HG03103 (cell line): ENCODE measurements at regions not wholly inside any gene's neighbourhood (a gene's known extent, or its start where the extent isn't known, plus 50 kb on each side); places are given as distances from the start of the nearest gene placed in this dataset.
"Not testable (repeated sequence)": the region's sequence is repeated elsewhere in the genome, so short reads cannot be mapped to it uniquely, and the experiment has no call there.

Experiments used
- ATAC-seq: cut with Tn5 transposase; IDR thresholded peaks from one replicate; pipeline ENCODE4 v1.9.1; 2021; ENCODE audit warnings: low read depth; ENCODE audit not compliant: unreplicated experiment

DNA sequence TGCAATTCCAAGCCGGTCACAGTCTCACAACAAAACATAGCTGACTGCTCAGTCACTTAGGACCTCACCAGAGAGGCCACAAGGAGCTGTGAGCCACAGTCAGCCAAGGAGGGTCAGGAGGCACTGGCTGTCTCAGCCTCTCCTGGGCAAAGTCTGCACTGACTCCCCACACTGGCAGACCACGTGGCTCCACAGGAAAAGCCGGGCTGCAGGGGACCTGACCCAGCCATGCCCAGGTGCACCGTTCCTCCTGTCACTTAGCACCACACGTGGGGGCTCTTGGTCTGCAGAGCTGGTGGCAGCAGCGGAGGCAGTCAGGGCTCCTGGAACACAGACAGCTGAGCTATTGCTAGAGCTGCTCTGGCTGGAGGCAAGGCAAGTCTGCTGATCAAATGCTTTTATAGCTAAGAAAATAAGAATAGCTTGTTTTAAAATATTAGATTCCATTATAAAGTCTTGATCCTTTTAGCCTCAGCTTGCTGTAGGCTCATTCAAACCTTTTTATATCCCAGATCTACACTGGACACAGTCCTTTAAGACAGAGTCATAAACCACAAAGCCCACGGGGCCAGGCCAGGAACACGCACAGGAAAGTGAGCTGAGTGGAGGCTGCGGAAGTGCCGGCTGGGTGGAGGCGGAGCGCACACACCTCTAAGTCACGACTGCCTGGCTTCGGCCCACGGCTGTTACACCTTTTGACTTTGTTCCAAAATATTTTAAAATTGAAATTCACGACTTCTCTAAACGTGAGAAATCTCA lies 744.1 kb downstream of the UQCRFS1 start:
- no peak for ATAC-seq

DNA sequence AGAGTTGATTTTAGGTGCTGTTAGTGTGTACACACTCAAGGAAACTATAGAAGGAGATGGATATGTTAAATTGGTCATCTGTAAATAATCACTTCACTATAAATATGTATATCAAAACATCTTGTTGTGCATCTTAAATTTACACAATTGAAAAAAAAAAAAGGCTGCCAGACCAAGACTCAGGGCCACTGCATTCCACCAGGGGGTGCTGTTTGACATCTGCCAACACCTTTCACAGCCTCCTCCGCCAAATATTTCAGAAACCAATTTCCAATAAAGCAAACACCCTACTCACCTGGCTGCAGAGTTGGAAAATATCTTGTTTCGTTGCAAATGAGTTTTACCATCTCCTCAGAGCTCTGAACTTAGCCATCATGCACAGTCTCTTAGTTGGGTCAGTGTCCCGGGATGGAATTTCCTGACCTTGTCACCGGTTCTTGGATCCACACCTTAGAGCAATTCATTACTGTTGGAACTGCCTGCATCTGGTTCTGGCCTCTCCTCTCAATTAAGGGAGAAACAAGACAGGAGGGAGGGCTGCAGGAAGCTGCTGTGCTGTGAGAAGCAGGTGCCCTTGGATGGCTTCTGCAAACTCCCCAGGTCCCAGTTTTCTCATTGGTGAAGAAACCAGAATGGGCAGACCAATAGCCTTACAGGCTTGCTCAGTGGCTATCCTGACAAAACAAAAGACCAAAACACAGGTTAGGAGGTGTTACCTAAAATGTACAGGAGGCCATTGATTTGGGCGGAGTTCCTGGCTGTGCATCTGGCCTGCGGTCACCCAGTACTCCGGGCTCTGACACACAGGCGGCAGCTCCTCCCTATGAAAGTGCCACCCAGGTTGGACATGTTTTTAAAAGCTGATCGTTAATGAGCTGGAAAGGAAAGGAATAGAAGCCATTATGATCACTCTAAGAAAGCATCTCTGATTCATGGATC lies 746.6 kb downstream of the UQCRFS1 start:
- ATAC-seq: no peak

DNA sequence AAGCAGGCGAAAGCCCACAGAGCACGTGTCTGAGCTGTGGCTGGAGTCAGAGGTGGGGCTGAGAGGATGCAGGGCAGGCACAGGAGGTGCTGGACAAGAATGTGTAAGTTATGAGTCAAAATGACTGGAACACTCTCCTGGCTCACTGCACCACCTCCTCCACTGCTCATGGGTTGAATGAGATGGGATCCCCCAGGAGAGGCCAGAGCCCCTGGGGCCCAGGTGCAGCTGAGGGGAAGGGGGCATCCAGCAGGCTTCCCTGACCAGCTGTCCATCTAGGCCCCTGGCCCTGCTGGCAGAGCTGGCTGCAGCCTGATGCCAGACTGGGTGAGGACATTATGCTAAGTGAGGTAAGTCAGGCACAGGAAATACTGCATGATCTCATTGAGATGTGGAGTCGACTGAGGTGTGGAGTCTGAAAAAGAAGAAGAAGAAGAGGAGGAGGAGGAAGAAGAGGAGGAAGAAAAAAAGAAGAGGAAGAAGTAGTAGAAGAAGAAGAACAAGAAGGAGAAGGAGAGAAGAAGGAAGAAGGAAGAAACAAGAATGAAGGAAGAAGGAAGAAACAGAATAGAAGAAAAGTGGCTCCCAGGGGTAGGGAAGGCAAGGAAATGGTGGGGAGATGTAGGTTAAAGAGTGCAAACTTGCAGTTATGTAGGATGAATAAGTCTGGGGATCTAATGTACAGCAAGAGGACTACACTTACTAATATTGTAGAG lies 747.4 kb downstream of the UQCRFS1 start:
- no peak for ATAC-seq

DNA sequence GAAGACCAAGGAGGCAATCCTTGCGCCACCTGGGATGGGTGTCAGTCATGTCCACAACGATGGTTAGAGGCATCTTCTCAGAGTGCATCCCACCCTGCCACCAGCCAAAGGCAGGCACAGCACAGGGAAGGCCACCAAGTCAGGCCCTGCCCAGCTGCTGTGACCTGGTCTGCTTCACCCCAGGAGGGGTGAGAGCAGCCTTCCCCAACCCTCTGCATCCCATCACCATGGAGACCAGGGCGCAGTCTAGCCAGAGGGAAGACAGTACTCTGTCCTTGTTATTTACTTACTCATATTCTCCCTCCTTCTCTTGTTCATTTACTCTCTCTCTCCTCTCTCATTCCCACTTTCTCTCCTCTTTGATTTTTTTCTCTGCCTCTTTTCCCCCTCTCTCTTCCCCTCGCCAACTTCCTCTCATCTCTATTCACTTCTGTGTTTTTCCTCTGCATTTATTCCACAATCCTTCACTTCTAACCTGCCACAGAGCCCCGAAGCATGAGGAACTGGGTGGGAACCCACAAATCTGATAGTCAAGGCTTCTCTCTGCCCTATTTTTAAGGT lies 749.4 kb downstream of the UQCRFS1 start:
- ATAC-seq: no peak

DNA sequence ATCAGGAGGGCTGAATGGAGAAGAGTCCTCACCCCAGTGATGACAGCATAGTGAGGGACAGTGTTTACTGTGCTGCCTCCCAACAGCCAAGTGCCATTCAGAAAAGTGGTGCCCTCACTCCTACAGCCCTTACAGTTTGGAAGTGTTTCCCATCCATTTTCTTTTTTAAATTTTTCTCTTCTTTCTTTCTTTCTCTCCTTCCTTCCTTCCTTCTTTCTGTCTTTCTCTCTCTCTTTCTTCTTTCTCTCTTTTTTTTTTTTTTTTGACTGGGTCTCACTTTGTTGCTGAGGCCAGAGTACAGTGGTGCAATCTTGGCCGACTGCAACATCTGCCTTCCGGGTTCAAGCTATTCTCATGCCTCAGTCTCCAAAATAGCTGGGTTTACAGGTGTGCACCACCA lies 755.3 kb downstream of the UQCRFS1 start:
- ATAC-seq: no peak

DNA sequence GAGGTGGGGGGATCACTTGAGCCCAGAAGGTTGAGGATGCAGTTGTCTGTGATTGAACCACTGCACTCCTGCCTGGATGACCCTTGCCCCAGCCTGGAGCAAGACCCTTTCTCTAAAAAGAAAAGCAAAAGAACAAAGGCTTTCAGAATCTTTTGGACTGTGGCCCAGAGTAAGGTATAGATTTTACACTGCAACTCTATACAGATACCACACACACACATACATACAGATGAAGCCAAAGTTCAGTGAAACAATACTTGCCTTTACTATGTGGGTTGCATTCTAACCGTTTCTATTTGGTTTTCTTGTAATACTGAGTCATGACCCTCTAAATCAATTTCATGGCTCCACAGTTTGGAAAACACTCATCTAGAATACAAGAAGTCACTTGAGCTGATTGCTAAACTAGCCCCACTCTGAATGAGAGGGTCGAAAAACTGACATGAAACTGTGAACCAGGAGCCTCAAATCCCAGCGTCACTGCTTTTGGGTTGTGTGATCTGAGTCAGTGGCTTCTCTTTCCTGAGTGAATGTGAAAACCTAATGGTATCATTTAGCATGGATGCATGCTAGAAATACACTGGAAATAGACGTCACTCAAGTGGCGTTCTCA lies 756.1 kb downstream of the UQCRFS1 start:
- no peak for ATAC-seq

DNA sequence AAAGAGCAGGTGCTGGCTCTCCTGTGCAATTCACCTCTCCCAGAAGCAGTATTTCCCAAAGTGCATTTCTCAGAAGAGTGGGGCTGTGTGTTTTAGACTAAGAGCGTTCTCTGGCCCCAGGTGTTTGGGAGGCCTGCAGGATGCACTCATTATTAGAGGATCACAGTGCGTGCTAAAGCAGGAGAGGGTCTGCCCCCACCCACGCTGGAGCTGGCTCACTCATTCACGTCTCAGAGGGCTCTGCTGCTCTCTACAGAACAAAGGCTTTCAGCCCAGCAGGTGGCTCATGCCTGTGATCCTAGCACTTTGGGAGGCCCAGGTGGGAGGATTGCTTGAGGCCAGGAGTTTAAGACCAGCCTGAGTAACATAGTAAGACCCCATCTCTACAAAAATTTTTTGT lies 756.7 kb downstream of the UQCRFS1 start:
- ATAC-seq: no peak

DNA sequence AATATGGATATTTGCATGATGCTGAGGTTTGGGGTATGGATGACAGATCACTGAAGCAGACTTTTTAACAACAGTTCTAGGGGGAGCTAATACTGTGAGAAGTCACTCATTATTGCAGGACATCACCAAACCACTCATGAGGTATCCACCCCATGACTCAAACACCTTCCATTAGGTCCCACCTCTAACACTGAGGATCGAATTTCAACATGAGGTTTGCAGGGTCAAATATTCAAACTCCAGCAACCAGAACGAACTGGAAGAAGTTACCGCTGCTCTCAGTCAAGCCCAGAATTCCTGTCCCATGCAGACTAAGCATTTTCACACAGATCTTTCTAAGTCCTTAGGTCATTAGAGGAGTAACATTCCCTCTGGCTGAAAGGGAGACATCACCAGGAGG lies 758.9 kb downstream of the UQCRFS1 start:
- ATAC-seq: no peak

DNA sequence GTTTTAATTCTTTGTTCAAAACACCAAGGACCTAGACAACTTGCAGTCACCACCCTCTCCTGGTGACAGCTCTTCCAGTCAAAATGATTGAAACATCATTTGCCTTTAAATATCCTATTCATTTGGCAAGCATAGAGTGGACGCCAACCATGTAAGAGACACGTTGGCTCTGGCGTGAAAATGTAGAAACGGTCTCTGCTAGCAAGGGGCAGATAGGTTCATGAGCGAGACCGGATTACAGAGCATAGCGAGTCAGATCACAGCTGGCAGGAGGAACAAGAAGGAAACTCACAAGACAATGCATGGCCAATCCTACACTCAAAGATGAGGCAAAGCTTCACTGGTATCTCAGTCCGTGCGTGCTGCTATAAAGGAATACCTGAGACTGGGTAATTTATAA lies 759.5 kb downstream of the UQCRFS1 start:
- ATAC-seq: no peak

DNA sequence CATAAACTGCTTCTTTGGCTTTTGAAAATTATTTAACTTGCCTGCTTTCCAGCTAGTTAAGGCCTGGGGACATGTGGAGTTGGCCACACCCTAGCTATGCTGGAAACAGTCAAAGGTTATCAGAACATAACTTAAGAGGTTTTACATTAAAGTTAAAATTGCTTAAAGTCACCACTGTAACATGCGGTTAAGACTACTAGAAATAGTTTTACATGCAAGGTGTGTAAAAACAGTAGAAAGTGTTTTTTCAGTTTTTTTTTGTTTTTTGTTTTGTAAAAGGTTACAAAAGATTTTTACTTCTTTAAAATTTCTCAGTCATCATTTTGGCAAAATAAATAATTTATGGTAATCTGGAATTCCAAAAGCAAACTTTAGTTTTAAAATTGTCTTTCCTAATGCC lies 763.1 kb downstream of the UQCRFS1 start:
- no peak for ATAC-seq

DNA sequence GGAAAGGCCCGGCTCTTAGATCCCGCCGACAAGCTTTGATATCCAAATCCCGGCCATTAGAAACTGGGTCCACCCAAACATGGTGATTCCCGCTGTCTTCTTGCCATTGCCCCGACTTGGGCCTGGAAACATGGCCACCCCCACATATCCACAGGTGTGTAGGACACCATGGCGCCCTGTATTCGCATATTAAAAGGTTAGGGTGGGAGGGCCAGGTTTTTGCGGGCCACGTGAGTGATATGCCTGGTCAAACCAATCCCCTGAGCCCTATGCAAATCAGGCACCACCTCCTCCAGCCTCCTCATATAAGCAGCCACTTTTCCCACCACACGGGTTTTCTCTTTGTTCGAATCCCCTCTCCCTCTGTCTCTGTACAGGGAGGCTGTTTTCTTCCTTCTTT lies 766.4 kb downstream of the UQCRFS1 start:
- ATAC-seq: no peak

DNA sequence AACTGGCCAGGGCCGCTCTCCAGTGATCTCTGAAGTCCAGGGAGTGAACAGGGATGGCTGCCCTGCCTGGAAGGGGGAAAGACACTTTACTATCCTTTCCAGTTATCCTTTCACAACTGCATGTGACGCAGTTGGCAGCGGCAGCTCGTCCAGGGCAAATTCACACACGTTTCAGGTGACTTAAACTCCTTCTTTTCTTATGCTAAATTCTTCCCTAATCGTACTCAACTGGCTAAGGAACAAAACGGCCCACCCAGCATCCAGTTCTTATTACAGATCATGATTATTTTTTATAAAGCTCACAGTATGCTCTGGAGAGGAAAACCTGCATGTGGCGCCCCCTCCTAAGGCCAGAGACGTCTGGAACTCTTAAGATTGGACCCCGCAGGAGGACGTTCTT lies 767.1 kb downstream of the UQCRFS1 start:
- ATAC-seq: no peak

DNA sequence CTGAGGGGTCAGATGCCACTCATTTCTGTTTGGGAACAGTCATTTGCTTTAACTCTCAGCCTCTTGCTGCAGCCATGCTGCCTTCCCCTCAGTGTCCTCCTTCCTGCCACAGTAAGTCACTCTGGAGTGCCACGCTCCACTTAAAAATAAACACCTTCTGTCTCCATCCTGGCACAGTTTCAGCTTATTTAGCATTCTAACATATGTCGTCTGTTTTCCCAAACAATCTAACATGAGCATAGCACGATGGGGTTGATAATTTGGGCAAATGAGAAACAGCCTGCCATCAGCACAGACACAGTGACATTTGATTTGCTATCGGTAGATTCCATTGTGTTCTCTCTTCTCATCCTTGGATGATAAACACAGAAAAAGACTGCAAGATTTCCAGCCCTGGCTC lies 768.6 kb downstream of the UQCRFS1 start:
- no peak for ATAC-seq

DNA sequence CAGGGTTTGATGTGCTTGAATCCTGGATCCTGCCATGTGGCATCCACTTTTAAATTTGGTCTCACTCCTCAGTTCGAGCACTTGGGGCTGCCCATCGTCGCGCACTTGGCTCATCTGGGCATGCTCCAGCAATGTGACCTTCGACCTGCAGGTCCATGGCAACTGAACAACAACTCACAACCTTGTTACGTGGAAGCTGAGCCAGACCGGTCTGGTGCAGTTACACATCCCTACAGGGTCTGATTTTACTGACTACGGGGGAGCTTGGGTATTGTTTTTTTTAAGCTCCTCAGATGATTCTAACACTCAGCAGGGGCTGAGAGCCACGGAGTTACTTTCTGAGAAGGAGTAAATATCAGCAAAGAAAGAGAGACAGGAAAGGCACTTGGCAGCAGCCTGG lies 769.6 kb downstream of the UQCRFS1 start:
- ATAC-seq: no peak

DNA sequence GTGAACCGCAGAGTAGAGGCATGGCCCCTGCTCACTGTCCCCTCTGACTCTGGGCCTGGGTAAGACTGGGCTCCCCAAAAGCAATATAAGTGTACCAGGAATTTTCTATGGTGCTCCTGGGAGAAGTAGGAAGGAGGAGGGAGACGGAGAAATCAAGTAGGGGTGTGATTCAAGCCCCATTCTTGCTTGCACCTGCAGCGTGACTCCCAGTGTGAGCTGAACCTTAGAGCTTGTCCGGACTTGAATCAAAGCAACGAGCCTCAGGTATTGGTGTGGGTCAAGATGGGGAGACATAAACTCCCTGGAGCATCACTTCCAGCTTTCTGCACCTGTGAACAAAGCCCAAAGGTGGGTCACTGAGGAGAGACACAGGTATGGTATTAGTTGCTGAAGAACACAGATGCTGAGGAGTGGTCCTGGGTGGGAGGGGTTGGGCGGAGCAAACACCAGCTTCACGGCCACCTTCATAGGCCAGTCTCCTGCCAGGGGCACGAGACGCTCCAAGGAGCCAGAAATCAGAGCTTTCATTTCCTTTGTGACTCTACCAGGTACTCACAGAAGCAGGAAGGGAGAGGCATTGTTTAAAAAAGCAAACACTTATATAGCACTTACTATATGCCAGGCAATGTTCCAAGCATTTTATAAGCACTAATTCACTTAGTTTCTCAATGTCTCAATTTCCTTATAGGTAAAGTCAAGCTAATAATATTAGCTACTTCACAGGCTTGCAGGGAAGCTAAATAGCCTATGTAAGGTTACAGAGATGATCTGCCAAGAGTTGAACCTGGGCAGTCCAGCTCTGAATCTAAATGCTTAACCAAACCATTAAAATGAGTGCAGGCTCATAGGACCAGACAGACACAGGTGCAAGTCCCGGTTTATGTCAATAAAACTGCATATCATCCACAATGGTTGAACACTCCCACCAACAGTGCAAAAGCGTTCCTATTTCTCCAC lies 775.3 kb downstream of the UQCRFS1 start:
- ATAC-seq: no peak

DNA sequence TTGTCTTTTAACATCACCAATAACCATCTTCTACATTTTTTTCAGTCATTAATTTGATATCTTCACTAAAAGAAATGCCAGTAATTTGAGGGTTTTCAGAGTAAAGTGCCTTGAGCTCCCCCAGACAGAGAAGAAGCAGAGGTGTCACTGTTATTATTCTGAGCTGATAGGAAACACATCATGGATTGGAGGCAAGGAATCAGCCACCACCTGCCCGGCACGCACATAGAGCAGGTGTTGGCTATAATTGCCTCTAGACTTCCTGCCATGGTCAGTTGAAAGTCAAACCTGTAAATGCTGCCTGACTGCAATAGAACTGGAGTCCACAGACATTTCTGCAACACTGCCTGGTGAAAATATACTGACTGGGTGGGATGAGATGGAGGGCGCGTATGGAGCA lies 776.6 kb downstream of the UQCRFS1 start:
- no peak for ATAC-seq

DNA sequence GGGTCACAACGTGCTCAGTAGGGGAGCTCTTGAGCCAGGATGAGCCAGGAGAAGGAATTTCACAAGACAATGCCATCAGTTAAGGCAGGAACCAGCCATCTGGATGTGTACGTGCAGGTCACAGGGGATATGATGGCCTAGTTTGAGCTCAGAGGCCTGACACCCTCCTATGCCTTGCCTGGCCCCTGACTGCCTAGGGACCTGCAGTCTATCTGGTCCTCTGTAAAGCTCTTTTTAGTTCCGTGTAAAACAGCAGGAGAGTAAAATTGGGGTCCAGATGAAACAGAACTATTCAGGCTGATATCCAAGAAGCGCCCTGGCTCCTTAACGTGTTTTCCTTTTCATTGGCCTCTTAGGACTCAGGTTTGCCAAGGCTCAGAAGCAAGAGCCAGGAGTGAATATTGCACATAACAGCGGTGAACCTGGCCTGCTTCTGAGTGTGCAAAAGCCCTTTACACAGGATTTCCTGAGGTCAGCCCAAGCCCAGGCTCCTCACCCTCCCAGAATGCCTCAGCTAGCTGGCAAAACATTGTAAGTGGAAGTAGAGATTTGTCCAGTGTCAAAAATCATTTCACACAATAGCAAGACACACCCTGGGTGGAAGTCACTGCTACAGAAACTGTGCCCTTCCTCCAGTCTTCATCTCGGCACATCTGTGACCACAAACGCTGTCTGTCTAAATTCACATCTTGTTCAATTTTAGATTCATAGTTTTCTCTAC lies 777.2 kb downstream of the UQCRFS1 start:
- no peak for ATAC-seq

DNA sequence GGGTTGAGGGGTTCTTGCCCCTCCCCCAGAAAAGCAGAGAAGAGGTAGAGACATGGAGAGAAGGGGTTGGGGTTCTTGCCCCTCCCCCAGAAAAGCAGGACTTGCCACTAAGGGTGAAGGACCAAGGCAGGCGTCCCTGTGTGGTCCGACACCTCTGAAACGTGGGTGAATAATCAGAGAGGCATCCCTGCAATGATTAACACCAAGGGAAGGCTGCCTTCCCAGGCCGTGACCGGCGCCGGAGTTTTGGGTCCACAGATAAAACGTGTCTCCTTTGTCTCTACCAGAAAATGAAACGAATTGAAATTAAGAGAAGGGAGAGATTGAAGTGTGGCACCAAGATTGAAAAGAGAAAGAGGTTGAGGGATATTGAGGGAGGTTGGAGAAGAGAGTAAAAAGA lies 778.2 kb downstream of the UQCRFS1 start:
- not testable (repeated sequence) for ATAC-seq

DNA sequence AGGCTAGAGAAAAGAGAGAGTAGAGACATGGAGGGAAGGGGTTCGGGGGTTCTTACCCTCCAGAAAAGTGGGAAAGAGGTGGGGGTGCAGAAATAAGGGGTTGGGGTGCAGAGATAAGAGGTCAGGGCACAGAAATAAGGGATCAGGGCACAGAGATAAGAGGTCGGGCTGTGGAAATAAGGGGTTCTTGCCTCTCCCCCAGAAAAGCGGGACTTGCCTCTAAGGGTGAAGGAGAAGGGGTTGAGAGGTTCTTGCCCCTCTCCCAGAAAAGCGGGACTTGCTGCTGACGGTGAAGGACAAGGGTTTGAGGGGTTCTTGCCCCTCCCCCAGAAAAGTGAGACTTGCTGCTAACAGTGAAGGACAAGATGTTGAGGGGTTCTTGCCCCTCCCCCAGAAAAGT lies 778.6 kb downstream of the UQCRFS1 start:
- ATAC-seq: not testable (repeated sequence)
